Natural killer cell treated with Interleukin-12 subunit alpha and Interleukin-12 subunit beta and Interleukin-15 and Interleukin-18, amount 100 ng/mL, for 72 hours (primary cell): ENCODE measurements at regions not wholly inside any gene's neighbourhood (a gene's known extent, or its start where the extent isn't known, plus 50 kb on each side); places are given as distances from the start of the nearest gene placed in this dataset.
"Not testable (repeated sequence)": the region's sequence is repeated elsewhere in the genome, so short reads cannot be mapped to it uniquely, and the experiment has no call there.

Source experiments
- ATAC-seq, 2 donors: fragments of 150-1000 bp; cut with Tn5 transposase in 1 of 2; sonication (Bioruptor Pico), chemical (Tn5 transposase) in 1 of 2; 2 replicates each; pipeline ENCODE4 v1.10.0; 2021
- DNase-seq: peaks from one replicate; pipeline ENCODE4 v3.0.0; 2022; ENCODE audit warnings: low spot score
- H3K27ac Mint-ChIP-seq, 2 donors: 1 replicate in 1 of 2; 2 replicates in 1 of 2; pipeline ENCODE4 v1.8.0; 2022; ENCODE audit warnings: mixed read lengths in 2 of 2, mild to moderate bottlenecking in 1 of 2, moderate library complexity in 1 of 2
- H3K27me3 Mint-ChIP-seq, 2 donors: 1 replicate in 1 of 2; 2 replicates in 1 of 2; pipeline ENCODE4 v1.8.0; 2022; ENCODE audit warnings: mixed read lengths in 2 of 2
- H3K36me3 Mint-ChIP-seq: one replicate; pipeline ENCODE4 v1.8.0; 2022; ENCODE audit warnings: mixed read lengths
- H3K4me1 Mint-ChIP-seq, 2 donors: 1 replicate in 1 of 2; 2 replicates in 1 of 2; pipeline ENCODE4 v1.8.0; 2022; ENCODE audit warnings: low read depth in 2 of 2, mixed read lengths in 2 of 2, mild to moderate bottlenecking in 1 of 2
- H3K4me3 Mint-ChIP-seq: one replicate; pipeline ENCODE4 v1.8.0; 2022; ENCODE audit warnings: mixed read lengths
- H3K9me3 Mint-ChIP-seq: 2 replicates; pipeline ENCODE4 v1.8.0; 2022; ENCODE audit warnings: mixed read lengths

DNA sequence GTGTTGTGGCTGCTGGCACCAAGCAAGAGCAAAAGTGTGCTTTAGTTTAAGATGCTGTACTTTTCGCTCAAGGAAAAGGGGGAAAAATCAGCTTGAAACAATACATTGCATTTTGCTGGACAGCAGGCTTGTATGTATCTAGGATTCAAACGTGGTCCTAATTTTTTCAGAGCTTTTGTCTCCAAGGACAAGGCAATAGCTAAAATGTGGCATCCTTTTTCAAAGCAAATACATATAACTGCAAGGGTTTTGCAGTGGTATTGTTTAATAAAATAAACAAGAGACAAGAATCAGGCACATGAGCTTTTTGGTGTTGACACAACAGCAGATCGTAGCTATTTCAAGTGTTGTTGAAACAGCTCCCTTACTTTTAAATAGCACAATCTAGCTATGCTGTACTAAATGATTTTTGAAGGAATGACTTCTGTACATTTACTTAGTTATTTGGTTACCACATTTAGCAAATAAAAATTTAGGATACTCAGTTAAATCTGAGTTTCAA, 137.0 kb upstream of the HEY2 start:
- Mint-ChIP-seq H3K27ac (no peak overlapping the region), H3K4me3 (no peak overlapping the region), H3K27me3 (peaks cover 7 to 34% of the 10 kb centered on the region in 2 donors), H3K4me1 (no peaks in the 10 kb centered on the region), H3K36me3 (no peaks in the 10 kb centered on the region), H3K9me3 (no peaks in the 10 kb centered on the region)
- ATAC-seq = no peak
- no peak for DNase-seq

DNA sequence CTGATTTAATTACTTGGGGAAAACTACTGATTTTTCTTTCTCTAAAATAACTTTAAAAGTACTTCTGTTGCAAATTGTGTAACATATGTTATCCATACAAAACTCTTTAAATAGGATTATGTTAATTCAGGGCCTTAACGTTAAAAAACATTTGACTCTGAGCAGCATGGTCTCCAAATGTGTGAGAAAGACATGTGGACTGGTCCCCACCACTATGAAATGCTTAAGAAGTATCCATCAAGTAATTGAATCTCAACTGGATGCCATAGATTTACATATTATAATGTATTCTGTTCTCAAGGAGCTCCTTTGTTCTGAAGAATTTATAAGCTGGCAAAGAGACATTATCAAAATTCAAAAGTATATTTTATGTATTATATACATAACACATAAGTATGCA, 130.8 kb upstream of the HEY2 start:
- Mint-ChIP-seq H3K27me3 (peaks cover 8 to 54% of the 10 kb centered on the region in 2 donors), H3K4me1 (no peaks in the 10 kb centered on the region), H3K4me3 (no peak overlapping the region), H3K36me3 (no peaks in the 10 kb centered on the region), H3K9me3 (no peaks in the 10 kb centered on the region), H3K27ac (no peak overlapping the region)
- ATAC-seq (no peak), DNase-seq (no peak)

DNA sequence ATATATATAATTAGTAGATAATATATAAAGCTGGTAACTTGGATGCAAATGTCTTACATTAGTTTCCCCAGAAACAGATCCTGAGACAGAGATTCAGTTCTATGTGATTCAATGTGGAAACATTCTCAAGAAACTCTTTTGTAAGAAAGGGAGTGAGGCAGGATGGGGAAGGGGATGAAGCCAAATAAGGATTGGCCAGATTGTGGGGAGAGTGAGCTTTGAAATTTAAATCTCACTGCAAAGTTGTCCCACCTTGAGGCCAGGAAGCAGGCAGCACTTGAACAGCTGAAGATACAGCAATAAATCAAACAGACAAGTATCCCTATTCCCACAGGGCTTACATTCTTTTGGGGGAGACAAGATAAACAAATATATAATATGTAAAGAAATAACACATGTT, 126.3 kb upstream of the HEY2 start:
- Mint-ChIP-seq H3K4me3 (no peak overlapping the region), H3K27me3 (peaks cover 17 to 55% of the 10 kb centered on the region in 2 donors), H3K27ac (no peak overlapping the region), H3K36me3 (no peaks in the 10 kb centered on the region), H3K9me3 (no peaks in the 10 kb centered on the region), H3K4me1 (no peaks in the 10 kb centered on the region)
- no peak for ATAC-seq
- no peak for DNase-seq

DNA sequence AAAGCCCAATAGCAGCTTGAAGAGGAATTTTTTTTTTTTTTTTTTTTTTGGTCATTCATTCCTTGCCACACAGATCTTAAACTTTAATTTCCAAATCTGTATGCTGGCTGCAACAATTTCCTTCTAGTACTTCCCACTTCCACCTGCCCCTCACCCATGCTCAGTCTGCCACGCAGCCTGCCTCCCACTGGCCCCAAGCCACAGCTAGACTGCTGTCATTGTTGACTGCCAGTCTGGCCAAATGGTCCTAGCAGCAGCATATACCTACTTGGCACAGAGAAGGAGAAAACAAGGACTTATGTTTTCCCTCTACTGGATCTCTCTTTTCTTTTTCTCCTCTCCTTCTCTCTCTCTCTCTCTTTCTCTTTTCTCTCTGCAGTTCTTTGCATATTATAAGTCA, 118.3 kb upstream of the HEY2 start:
- no peak overlapping the region for H3K27ac Mint-ChIP-seq
- H3K36me3 Mint-ChIP-seq = no peaks in the 10 kb centered on the region
- H3K27me3 Mint-ChIP-seq = peaks cover 16 to 29% of the 10 kb centered on the region in 2 donors
- no peak for ATAC-seq
- no peaks in the 10 kb centered on the region for H3K9me3 Mint-ChIP-seq
- no peak for DNase-seq
- H3K4me1 Mint-ChIP-seq = no peaks in the 10 kb centered on the region
- no peak overlapping the region for H3K4me3 Mint-ChIP-seq

DNA sequence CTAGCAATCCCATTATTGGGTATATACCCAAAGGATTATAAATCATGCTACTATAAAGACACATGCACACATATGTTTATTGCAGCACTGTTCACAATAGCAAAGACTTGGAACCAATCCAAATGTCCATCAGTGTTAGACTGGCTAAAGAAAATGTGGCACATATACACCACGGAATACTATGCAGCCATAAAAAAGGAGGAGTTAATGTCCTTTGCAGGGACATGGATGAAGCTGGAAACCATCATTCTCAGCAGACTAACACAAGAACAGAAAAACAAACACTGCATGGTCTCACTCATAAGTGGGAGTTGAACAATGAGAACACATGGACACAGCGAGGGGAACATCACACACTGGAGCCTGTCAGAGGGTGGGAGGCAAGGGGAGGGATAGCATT, 113.4 kb upstream of the HEY2 start:
- H3K27ac Mint-ChIP-seq = not testable (repeated sequence)

DNA sequence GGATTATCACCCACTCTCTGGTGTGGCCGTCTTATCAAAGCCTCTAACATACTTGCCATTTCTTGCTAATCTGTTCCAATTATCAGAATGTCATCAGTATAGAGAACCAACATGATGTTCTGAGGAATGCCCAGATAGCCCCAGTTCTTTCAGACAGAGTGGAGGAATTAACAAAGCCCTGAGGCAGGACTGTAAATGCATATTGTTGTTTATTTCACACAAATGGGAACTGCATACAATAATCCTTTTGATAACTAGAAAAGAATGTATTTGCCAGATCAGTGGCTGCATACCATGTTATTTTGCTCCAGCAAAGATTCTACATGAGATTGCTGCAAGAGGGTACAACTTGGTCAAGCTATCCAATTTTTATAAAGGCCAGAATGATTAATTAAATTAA, 112.8 kb upstream of the HEY2 start:
- ATAC-seq (no peak), DNase-seq (no peak)
- no peaks in the 10 kb centered on the region for H3K9me3 Mint-ChIP-seq
- H3K36me3 Mint-ChIP-seq = no peaks in the 10 kb centered on the region
- no peak overlapping the region for H3K4me3 Mint-ChIP-seq
- no peak overlapping the region for H3K27ac Mint-ChIP-seq
- H3K27me3 Mint-ChIP-seq = peaks cover 3 to 6% of the 10 kb centered on the region in 2 donors
- no peaks in the 10 kb centered on the region for H3K4me1 Mint-ChIP-seq

More for the DNA sequence above, 113.4 kb upstream of the HEY2 start:
- not testable (repeated sequence) for H3K4me3 Mint-ChIP-seq, DNase-seq, H3K36me3 Mint-ChIP-seq, ATAC-seq, H3K4me1 Mint-ChIP-seq, H3K27me3 Mint-ChIP-seq, H3K9me3 Mint-ChIP-seq

DNA sequence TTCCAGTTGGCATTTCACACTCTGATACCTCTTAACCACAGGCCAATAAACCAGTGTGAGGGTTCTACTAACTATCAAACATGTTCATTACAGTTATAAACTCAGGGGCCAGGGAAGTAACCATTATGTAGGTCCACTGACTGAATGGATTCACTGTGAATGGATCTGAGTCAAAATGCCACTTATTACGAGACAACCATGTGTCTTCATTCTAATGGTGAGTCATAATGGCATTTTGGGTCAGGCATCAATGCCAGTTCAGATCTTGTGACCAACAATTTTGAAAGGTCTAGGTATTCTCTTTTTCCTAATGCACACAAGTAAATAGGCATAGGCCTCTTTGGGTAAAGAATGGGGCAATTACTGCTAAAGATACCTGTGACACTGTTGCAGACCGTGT, 112.2 kb upstream of the HEY2 start:
- Mint-ChIP-seq H3K9me3 (no peaks in the 10 kb centered on the region), H3K4me3 (no peak overlapping the region), H3K36me3 (no peaks in the 10 kb centered on the region), H3K27me3 (peaks cover 5 to 10% of the 10 kb centered on the region in 2 donors), H3K27ac (no peak overlapping the region), H3K4me1 (no peaks in the 10 kb centered on the region)
- DNase-seq = no peak
- no peak for ATAC-seq

DNA sequence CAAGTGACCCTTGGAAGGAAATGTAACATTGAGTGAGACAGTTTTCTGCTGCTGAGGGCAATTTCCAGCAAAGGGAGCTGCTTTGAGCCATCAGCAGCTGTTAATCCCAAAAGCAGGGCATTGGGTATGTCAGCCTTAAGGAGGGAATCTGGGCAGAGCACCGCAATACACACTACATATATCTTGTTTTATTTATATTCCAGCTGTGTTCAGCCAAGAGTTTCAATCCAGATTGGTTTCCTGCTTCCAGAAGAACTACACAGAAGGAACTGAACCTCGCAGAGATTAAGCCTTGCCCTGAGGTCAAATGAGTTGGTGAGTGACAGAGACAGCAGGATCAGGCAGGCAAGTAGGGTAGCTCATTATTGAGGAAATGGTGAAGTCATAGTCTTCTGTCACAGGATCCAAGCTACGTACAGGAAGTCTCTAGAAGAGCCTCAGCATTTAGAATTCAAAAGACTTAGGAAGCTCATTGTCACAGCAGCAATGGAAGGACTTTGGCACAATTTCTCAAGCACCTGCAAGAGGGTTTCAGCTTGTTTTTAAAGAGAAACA, 109.9 kb upstream of the HEY2 start:
- no peaks in the 10 kb centered on the region for H3K4me1 Mint-ChIP-seq
- no peaks in the 10 kb centered on the region for H3K9me3 Mint-ChIP-seq
- ATAC-seq (no peak), DNase-seq (no peak)
- no peak overlapping the region for H3K27ac Mint-ChIP-seq
- no peaks in the 10 kb centered on the region for H3K36me3 Mint-ChIP-seq
- H3K27me3 Mint-ChIP-seq = peaks cover 7 to 10% of the 10 kb centered on the region in 2 donors
- no peak overlapping the region for H3K4me3 Mint-ChIP-seq

DNA sequence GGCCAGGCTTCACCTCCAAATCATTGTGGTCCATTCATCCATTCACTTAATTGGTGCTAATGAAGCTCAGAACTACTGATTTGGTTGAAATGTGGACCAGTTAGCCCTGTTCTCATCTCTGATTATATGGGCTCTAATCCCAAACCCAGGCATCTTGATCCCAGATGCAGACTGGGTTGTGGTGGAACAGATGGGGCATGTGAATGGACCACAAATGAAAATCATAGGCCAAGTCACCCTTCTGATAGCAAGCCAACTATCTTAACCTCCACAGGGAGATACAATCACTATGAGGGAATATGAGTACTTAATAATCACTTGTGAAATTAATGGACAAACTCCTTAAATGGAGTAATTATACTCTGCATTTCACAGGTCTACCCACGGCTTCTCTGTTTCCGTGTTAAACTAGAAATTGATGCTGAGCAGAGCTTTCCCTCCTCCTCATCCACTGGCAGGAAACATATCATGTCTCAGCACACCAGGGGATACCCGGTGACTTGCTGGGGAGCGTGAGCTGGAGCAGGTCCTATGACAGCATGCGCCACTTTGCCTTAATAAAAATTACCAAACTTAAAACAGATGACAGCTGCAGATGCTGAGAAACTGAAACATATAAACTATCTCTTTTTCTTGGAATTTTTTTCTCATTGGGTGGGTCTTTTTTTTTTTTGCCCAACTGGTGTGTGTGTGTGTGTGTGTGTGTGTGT, 108.8 kb upstream of the HEY2 start:
- H3K27me3 Mint-ChIP-seq = peaks cover 7 to 10% of the 10 kb centered on the region in 2 donors
- no peak for ATAC-seq
- no peak overlapping the region for H3K27ac Mint-ChIP-seq
- no peaks in the 10 kb centered on the region for H3K4me1 Mint-ChIP-seq
- no peak for DNase-seq
- H3K36me3 Mint-ChIP-seq = no peaks in the 10 kb centered on the region
- no peaks in the 10 kb centered on the region for H3K9me3 Mint-ChIP-seq
- H3K4me3 Mint-ChIP-seq = no peak overlapping the region

DNA sequence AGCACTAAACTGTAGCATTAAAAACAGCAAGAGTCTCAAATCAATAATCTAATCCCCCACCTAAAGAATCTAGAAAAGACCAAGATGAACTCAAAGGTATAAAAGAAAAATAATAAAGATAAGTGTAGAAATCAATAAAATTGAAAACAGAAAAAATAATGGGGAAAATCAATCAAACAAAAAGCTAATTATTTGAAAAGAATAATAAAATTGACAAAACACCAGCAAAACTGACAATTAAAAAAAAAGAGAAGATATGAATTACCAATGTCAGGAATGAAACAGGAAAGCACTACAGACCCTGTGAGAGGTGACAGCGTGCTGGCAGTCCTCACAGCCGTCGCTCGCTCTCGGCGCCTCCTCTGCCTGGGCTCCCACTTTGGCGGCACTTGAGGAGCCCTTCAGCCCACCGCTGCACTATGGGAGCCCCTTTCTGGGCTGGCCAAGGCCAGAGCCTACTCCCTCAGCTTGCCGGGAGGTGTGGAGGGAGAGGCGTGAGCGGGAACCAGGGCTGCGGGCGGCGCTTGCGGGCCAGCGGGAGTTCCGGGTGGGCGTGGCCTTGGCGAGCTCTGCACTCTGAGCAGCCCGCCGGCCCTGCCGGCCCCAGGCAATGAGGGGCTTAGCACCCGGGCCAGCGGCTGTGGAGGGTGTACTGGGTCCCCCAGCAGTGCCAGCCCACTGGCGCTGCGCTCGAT, 105.3 kb upstream of the HEY2 start:
- not testable (repeated sequence) for DNase-seq, H3K4me1 Mint-ChIP-seq, H3K36me3 Mint-ChIP-seq, H3K27ac Mint-ChIP-seq, H3K4me3 Mint-ChIP-seq, ATAC-seq, H3K9me3 Mint-ChIP-seq
- peaks cover 17 to 18% of the 10 kb centered on the region in 2 donors for H3K27me3 Mint-ChIP-seq

DNA sequence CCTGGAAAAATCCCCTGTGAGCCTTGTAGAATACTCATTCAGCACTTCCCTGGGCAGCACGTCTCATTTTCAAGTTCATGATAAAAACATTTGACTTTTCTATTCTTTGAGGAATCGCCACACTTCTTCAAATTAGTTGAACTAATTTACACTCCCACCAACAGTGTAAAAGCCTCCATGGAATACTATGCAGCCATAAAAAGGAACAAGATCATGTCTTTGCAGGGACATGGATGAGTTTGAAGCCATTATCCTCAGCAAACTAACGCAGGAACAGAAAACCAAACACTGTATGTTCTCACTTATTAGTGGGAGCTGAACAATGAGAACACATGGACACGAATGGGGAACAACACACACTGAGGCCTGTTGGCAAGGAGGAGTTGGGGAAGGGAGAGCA, 102.0 kb upstream of the HEY2 start:
- no peak overlapping the region for H3K4me3 Mint-ChIP-seq
- no peaks in the 10 kb centered on the region for H3K4me1 Mint-ChIP-seq
- ATAC-seq (no peak), DNase-seq (no peak)
- no peaks in the 10 kb centered on the region for H3K9me3 Mint-ChIP-seq
- no peak overlapping the region for H3K27ac Mint-ChIP-seq
- H3K36me3 Mint-ChIP-seq = no peaks in the 10 kb centered on the region
- peaks cover 8 to 14% of the 10 kb centered on the region in 2 donors for H3K27me3 Mint-ChIP-seq

DNA sequence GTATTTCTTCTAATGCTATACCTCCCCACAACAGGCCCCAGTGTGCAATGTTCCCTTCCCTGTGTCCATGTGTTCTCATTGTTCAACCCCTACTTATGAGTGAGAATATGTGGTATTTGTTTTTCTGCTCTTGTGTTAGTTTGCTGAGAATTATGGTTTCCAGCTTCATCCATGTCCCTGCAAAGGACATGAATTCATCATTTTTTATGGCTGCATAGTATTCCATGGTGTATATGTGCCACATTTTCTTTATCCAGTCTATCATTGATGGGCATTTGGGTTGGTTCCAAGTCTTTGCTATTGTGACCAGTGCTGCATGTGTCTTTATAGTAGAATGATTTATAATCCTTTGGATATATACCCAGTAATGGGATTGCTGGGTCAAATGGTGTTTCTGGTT, 95.7 kb upstream of the HEY2 start:
- not testable (repeated sequence) for H3K27ac Mint-ChIP-seq, H3K4me3 Mint-ChIP-seq, H3K36me3 Mint-ChIP-seq, H3K9me3 Mint-ChIP-seq, H3K4me1 Mint-ChIP-seq, DNase-seq, ATAC-seq
- peaks cover 9 to 13% of the 10 kb centered on the region in 2 donors for H3K27me3 Mint-ChIP-seq

DNA sequence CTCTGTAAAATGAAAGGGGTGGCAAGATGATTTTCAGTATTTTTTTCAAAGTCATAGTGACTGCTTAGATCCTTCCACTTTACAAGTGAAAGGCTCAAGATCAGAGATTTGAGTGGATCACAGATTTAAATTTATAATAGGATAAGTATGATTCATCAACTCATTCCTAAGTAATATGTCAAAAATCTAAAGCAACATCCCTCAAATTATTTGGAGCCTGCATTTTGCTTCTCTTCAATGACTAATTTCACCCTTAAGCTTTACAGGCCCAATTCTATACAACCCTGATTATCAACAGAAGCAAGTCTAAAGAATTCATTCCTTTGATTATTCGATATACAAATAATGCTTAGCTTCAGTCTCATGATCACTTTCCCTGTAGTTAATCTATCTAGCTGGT, 93.9 kb upstream of the HEY2 start:
- H3K27me3 Mint-ChIP-seq = peaks cover 15 to 18% of the 10 kb centered on the region in 2 donors
- no peaks in the 10 kb centered on the region for H3K4me1 Mint-ChIP-seq
- no peak for DNase-seq
- H3K9me3 Mint-ChIP-seq = no peaks in the 10 kb centered on the region
- H3K4me3 Mint-ChIP-seq = no peak overlapping the region
- no peak for ATAC-seq
- no peak overlapping the region for H3K27ac Mint-ChIP-seq
- H3K36me3 Mint-ChIP-seq = no peaks in the 10 kb centered on the region

DNA sequence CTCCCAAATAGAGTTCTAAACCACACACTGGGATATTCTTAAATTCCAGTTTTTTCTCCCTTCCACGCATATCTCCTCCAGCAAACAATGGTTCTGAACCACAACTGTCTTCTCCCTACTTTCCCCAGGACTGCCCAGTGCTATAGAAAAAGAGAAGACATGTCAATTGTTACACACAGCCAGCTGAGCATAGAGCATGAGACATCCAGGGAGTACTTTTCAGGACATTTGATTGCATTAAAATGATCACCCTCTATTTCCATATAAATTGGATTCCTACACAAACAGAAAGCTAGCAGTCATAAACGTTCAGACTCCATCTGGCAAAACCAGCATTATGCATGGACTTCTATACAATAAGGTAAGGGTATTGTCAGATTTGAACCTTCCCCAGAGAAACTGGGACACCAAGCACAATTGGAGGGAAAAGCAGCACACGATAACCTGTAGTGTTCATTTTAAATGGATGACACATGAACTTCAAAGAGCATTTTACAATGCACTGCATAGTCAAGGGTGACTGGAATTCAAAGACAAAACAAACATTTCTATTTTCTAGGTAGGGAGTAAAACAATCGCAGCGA, 93.1 kb upstream of the HEY2 start:
- ATAC-seq (no peak), DNase-seq (no peak)
- H3K4me1 Mint-ChIP-seq = no peaks in the 10 kb centered on the region
- no peaks in the 10 kb centered on the region for H3K9me3 Mint-ChIP-seq
- H3K27ac Mint-ChIP-seq = no peak overlapping the region
- H3K4me3 Mint-ChIP-seq = no peak overlapping the region
- H3K36me3 Mint-ChIP-seq = no peaks in the 10 kb centered on the region
- H3K27me3 Mint-ChIP-seq = peaks cover 15 to 16% of the 10 kb centered on the region in 2 donors
